ENCODE measurements at regions not wholly inside any gene's neighbourhood (a gene's known extent, or its start where the extent isn't known, plus 50 kb on each side); places are given as distances from the start of the nearest gene placed in this dataset.

DNA sequence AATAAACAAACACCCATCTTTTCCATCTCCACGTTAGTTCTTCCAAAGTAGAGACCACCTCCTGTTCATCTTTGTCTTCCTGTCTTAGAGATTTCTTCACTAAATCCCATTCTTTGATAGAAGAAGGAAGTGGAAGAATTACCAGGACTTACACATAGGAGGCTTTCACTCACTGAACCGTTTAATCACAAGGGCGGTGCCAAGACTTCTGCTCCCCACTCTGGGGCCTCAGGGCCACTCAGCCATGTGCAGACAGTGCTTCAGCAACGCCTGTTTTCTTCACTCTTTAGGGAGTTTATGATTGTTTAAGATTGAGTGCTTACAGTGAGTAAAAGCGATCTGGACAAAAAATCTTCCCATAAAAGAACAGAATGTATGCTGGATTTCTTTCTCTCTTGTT is 63.9 kb upstream of the SORCS3 start:
- Histone ChIP-seq H3K4me3 (no peak overlapping the region), H3K9me3 (no peaks in the 10 kb centered on the region), H3K27me3 (replicated peaks; ENCODE audit: insufficient read depth) (no peaks in the 10 kb centered on the region), H3K36me3 (no peaks in the 10 kb centered on the region), H3K4me1 (ENCODE audit: control insufficient read depth in 1 of 2, low read depth in 2 of 2) (no peaks in the 10 kb centered on the region), H3K27ac (no peak overlapping the region)
- DNase-seq (ENCODE audit: low spot score) (no peak), ATAC-seq (ENCODE audit: insufficient number of reproducible peaks, low FRiP score, low read depth) (no peak)
- no peak for TF ChIP-seq CTCF (IDR thresholded peaks at IDR 0.05)

DNA sequence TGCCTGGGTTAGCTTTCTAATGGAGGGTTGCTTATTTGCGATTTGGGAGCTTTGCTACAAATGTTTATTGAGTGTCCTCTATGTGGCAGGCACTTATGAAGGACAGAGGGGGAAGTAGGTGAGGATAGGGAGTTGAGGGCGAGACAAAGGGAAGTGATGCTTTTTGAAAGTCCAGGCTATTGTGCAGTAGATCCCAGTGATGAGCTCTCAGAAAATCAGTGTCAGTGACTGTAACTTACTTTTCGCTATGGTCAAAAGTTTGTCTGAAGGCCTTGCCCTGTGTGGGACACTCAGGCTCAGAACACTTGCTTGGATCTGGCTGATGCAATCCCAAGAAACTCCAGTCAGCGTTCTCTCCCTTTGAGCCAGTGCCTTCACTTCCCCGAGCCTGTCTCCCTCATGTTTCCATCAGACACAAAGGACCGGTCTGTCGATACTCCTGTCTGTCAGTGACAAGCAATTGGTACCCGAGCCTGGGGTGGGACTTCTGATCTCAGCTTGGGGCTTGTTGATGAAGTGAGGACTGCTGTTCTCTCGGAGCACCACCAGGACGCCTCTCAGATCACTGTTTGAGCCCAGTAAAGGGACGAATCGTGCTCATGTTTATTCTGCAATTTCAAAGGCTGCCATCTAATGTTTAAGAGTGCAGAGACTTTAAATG is 63.1 kb upstream of the SORCS3 start:
- DNase-seq (ENCODE audit: low spot score) (no peak), ATAC-seq (ENCODE audit: insufficient number of reproducible peaks, low FRiP score, low read depth) (no peak)
- no peak for TF ChIP-seq CTCF (IDR thresholded peaks at IDR 0.05)
- Histone ChIP-seq H3K4me1 (ENCODE audit: control insufficient read depth in 1 of 2, low read depth in 2 of 2) (no peaks in the 10 kb centered on the region), H3K27ac (no peak overlapping the region), H3K36me3 (no peaks in the 10 kb centered on the region), H3K27me3 (replicated peaks; ENCODE audit: insufficient read depth) (no peaks in the 10 kb centered on the region), H3K4me3 (no peak overlapping the region), H3K9me3 (no peaks in the 10 kb centered on the region)

- H3K27ac ChIP-seq: no peak overlapping the region
- H3K4me1 ChIP-seq (ENCODE audit: control insufficient read depth in 1 of 2, low read depth in 2 of 2): no peaks in the 10 kb centered on the region
- no peaks in the 10 kb centered on the region for H3K9me3 ChIP-seq
- no peak for TF ChIP-seq CTCF (IDR thresholded peaks at IDR 0.05)
- ATAC-seq (ENCODE audit: insufficient number of reproducible peaks, low FRiP score, low read depth) (no peak), DNase-seq (ENCODE audit: low spot score) (no peak)
- no peak overlapping the region for H3K4me3 ChIP-seq
- H3K36me3 ChIP-seq: no peaks in the 10 kb centered on the region
- H3K27me3 ChIP-seq (replicated peaks; ENCODE audit: insufficient read depth): no peaks in the 10 kb centered on the region
These were observed 62.4 kb upstream of the SORCS3 start for GRCh38 chr10:104578671-104579070.

GRCh38 chr10:104579136-104579535 is 62.0 kb upstream of the SORCS3 start:
- Histone ChIP-seq H3K4me1 (ENCODE audit: control insufficient read depth in 1 of 2, low read depth in 2 of 2) (no peaks in the 10 kb centered on the region), H3K36me3 (no peaks in the 10 kb centered on the region)

GRCh38 chr10:104580321-104580720 is 60.8 kb upstream of the SORCS3 start:
- DNase-seq (ENCODE audit: low spot score): no peak
- Histone ChIP-seq H3K9me3 (no peaks in the 10 kb centered on the region), H3K27me3 (replicated peaks; ENCODE audit: insufficient read depth) (no peaks in the 10 kb centered on the region), H3K4me1 (ENCODE audit: control insufficient read depth in 1 of 2, low read depth in 2 of 2) (no peaks in the 10 kb centered on the region), H3K36me3 (no peaks in the 10 kb centered on the region), H3K4me3 (peak overlapping the region; percentile 10), H3K27ac (no peak overlapping the region)
- no peak for ATAC-seq (ENCODE audit: insufficient number of reproducible peaks, low FRiP score, low read depth)
- no peak for TF ChIP-seq CTCF (IDR thresholded peaks at IDR 0.05)

More at GRCh38 chr10:104579136-104579535, 62.0 kb upstream of the SORCS3 start:
- no peak for ATAC-seq (ENCODE audit: insufficient number of reproducible peaks, low FRiP score, low read depth)
- Histone ChIP-seq H3K27ac (no peak overlapping the region), H3K27me3 (replicated peaks; ENCODE audit: insufficient read depth) (no peaks in the 10 kb centered on the region), H3K9me3 (no peaks in the 10 kb centered on the region), H3K4me3 (no peak overlapping the region)
- DNase-seq (ENCODE audit: low spot score): no peak
- TF ChIP-seq CTCF (IDR thresholded peaks at IDR 0.05): no peak
